Pancreas (tissue), 10 donors: ENCODE measurements at regions not wholly inside any gene's neighbourhood (a gene's known extent, or its start where the extent isn't known, plus 50 kb on each side); places are given as distances from the start of the nearest gene placed in this dataset.

Experiments
- ATAC-seq, 4 donors: fragments of 200-7000 bp; cut with Tn5 transposase; one replicate each; pipeline versions ENCODE4 v1.8.0 to v1.9.1; 2020; ENCODE audit warnings: mild to moderate bottlenecking in 4 of 4, moderate library complexity in 4 of 4
- DNase-seq, 6 donors: peaks; one replicate each; pipeline ENCODE4 v3.0.0-alpha.2; 2020
- FAIRE-seq: peaks from 2 replicates; lab custom pipeline; 2012; peaks lifted over from hg19 to GRCh38; lab: Jason Lieb, UNC
- H3K27ac ChIP-seq, 4 donors: fragments of 200-600 bp; sonication (generic); 1 replicate in 3 of 4; 2 replicates in 1 of 4; pipeline versions ENCODE4 v1.5.0 to v1.8.0; 2020
- H3K27me3 ChIP-seq, 4 donors: fragments of 200-600 bp; one replicate each; pipeline ENCODE4 v1.8.0; 2021
- H3K36me3 ChIP-seq, 3 donors: fragments of 200-600 bp; sonication (generic) in 1 of 3; one replicate each; pipeline versions ENCODE4 v1.5.0 to v1.8.0; 2020 to 2021
- H3K4me1 ChIP-seq, 3 donors: fragments of 200-600 bp; one replicate each; pipeline ENCODE4 v1.8.0; 2021
- H3K4me3 ChIP-seq, 4 donors: fragments of 200-600 bp; sonication (generic) in 2 of 4; one replicate each; pipeline versions ENCODE4 v1.5.0 to v1.8.0; 2020 to 2021
- H3K9me3 ChIP-seq, 4 donors: fragments of 200-600 bp; one replicate each; pipeline ENCODE4 v1.8.0; 2021
- CTCF ChIP-seq, 4 donors: fragments of 200-600 bp; sonication (generic) in 3 of 4; IDR thresholded peaks; one replicate each; pipeline versions ENCODE4 v1.5.0 to v1.8.0; 2021; ENCODE audit warnings: antibody characterized with exemption in 4 of 4
- WGBS, 2 donors: extraction: QIAGEN DNeasy Blood & Tissue Kit; methylation state at CpG; one replicate each; pipeline ENCODE4 v1.1.7; 2013; 5-methylcytosine and 5-hydroxymethylcytosine counted together
- intact Hi-C, 3 donors: fragments of 100-400 bp; cut with DNase I; formaldehyde crosslinking; loops; one replicate each; pipeline versions ENCODE4 v1.11.1 to v1.14.2; 2022
- donor health status: healthy with polysubstance abuse.
- donor health status: DM: no; HTN: no; CAD: no; lungs with moderate emphysema.
- donor health status: DM: no; HTN: no; CAD: no.
- donor health status: control.
- donor health status: control.
- donor health status: Bipolar disorder and iron deficiency.
- donor health status: DM: yes; HTN: yes; CAD: no.
- donor health status: DM: no; HTN: no; CAD: no.
- donor health status: DM: no; HTN: no; CAD: no.
- donor health status: DM: yes; HTN: yes; CAD: no.

- H3K27ac ChIP-seq: no peak overlapping the region
- no peaks in the 10 kb centered on the region for H3K36me3 ChIP-seq
- H3K9me3 ChIP-seq: no peaks in the 10 kb centered on the region
- DNase-seq (no peak), FAIRE-seq (no peak), ATAC-seq (no peak)
- H3K27me3 ChIP-seq: no peaks in the 10 kb centered on the region
- no peak overlapping the region for H3K4me3 ChIP-seq
- intact Hi-C loops: no loop called here
- no peak for TF ChIP-seq CTCF (IDR thresholded peaks at IDR 0.05)
- WGBS, 2 donors: 56 to 61% methylated on average over 4 of the region's 4 CpGs
- no peaks in the 10 kb centered on the region for H3K4me1 ChIP-seq
Measured at GRCh38 chr7:121447911-121448300, 51.8 kb upstream of the FAM3C start.

GRCh38 chr7:121447243-121447910, 51.3 kb upstream of the FAM3C start:
- no peak overlapping the region for H3K4me3 ChIP-seq
- no peak overlapping the region for H3K27ac ChIP-seq
- H3K27me3 ChIP-seq: no peaks in the 10 kb centered on the region
- H3K36me3 ChIP-seq: no peaks in the 10 kb centered on the region
- FAIRE-seq (no peak), ATAC-seq (no peak), DNase-seq (no peak)
- H3K9me3 ChIP-seq: no peaks in the 10 kb centered on the region
- TF ChIP-seq CTCF (IDR thresholded peaks at IDR 0.05): no peak
- WGBS, 2 donors: 70 to 75% methylated on average over 2 of the region's 2 CpGs
- intact Hi-C loops: no loop called here
- no peaks in the 10 kb centered on the region for H3K4me1 ChIP-seq

GRCh38 chr7:121446526-121446925, 50.4 kb upstream of the FAM3C start:
- no peaks in the 10 kb centered on the region for H3K9me3 ChIP-seq
- no peak overlapping the region for H3K4me3 ChIP-seq
- intact Hi-C loops: no loop called here
- no peaks in the 10 kb centered on the region for H3K4me1 ChIP-seq
- H3K27ac ChIP-seq: no peak overlapping the region
- no peaks in the 10 kb centered on the region for H3K27me3 ChIP-seq
- TF ChIP-seq CTCF (IDR thresholded peaks at IDR 0.05): no peak
- ATAC-seq (peak in 1 of 4 donors; percentile 75), FAIRE-seq (no peak), DNase-seq (no peak)
- 48 to 90% methylated on average over 5 of the region's 5 CpGs for WGBS, 2 donors
- no peaks in the 10 kb centered on the region for H3K36me3 ChIP-seq
